PFSK-1 (cell line): ENCODE measurements at regions not wholly inside any gene's neighbourhood (a gene's known extent, or its start where the extent isn't known, plus 50 kb on each side); places are given as distances from the start of the nearest gene placed in this dataset.

Experiments used
- POLR2AphosphoS5 ChIP-seq: IDR thresholded peaks from 2 replicates; pipeline ENCODE4 v1.6.1; 2012; ENCODE audit warnings: low read depth, mild to moderate bottlenecking, control low read depth, low read length, moderate library complexity
- SIN3A ChIP-seq: IDR thresholded peaks from 2 replicates; pipeline ENCODE4 v1.6.1; 2012; ENCODE audit warnings: mild to moderate bottlenecking, low read length, moderate library complexity, borderline replicate concordance; ENCODE audit not compliant: insufficient read depth
- TAF1 ChIP-seq: IDR thresholded peaks from 2 replicates; pipeline ENCODE4 v1.6.1; 2012; ENCODE audit warnings: low read length, control low read depth, borderline replicate concordance; ENCODE audit not compliant: insufficient read depth

GRCh38 chr9:31023847-31024246 lies 1360.6 kb upstream of the ACO1 start:
- TF ChIP-seq TAF1: no peak
- no peak for TF ChIP-seq POLR2AphosphoS5
- TF ChIP-seq SIN3A: no peak
